ENCODE measurements at regions not wholly inside any gene's neighbourhood (a gene's known extent, or its start where the extent isn't known, plus 50 kb on each side); places are given as distances from the start of the nearest gene placed in this dataset.

GRCh38 chr16:86455640-86456039 lies 54.7 kb upstream of the FOXF1 start:
- peak; percentile 48 for DNase-seq

DNA sequence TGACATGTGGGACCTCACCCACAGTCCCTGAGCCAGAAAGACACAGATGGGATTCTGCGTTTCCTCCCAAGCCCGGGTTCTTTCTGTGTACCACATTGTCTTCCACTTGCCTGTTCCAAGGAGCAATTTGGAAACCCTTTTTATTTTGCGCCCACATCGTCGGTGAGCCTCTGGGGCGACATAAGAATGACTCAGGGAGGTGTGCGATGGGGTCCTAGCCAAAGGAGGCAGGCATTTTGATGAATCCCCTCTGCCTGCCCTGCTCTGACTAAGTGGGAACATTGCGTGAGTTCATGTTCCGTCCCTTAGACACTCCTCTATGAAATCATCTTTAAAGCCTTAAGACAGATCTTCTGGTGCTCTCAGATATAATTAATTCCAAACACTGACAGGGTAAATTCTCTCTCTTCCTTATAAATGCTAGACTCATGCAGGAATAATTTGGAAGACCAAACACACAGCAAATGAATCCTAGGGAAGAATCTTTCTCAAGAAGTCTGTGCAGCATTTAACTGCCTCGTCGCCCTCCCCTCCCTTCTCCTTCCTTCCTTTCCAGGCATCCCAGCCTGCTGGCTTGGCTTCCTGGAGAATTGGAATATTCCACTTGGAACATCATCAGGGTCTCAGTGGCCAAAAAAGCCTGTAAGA lies 52.7 kb upstream of the FOXF1 start:
- DNase-seq = peak; percentile 96

GRCh38 chr16:86458149-86458777 lies 52.1 kb upstream of the FOXF1 start:
- no peak for DNase-seq

- no peak for DNase-seq
Measured at GRCh38 chr16:86459266-86459665, 51.1 kb upstream of the FOXF1 start.

Measured in fibroblast of skin of abdomen (primary cell).